ENCODE measurements at regions not wholly inside any gene's neighbourhood (a gene's known extent, or its start where the extent isn't known, plus 50 kb on each side); places are given as distances from the start of the nearest gene placed in this dataset.

GRCh38 chr20:23151885-23152284 is 65.8 kb upstream of the CD93 start:
- no peak for TF ChIP-seq POLR2A (IDR thresholded peaks at IDR 0.05; ENCODE audit: low read depth, low read length)
- TF ChIP-seq CTCF (IDR thresholded peaks at IDR 0.05; ENCODE audit: extremely low read depth in 1 of 2, insufficient read depth in 1 of 2, low read depth in 1 of 2, low read length in 2 of 2): no peak
- TF ChIP-seq, protein P1, sequence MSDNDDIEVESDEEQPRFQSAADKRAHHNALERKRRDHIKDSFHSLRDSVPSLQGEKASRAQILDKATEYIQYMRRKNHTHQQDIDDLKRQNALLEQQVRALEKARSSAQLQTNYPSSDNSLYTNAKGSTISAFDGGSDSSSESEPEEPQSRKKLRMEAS (IDR thresholded peaks at IDR 0.05; ENCODE audit: insufficient read depth, insufficient read length): no peak
- no peak for TF ChIP-seq MYC (IDR thresholded peaks at IDR 0.05; ENCODE audit: low read depth, low read length)
- no peak for TF ChIP-seq EZH2 (IDR thresholded peaks at IDR 0.05; ENCODE audit: borderline replicate concordance, low read depth, low read length, severe bottlenecking)
- no peak for TF ChIP-seq POLR2AphosphoS5 (IDR thresholded peaks at IDR 0.05; ENCODE audit: insufficient read depth, low read depth, low read length)

Data from endothelial cell of umbilical vein (primary cell).